LNCAP (cell line): ENCODE measurements at regions not wholly inside any gene's neighbourhood (a gene's known extent, or its start where the extent isn't known, plus 50 kb on each side); places are given as distances from the start of the nearest gene placed in this dataset.

ENCODE experiments used
- TF ChIP-seq, protein P1 (sequence below): fragments of 450-650 bp; IDR thresholded peaks from 2 replicates; pipeline ENCODE4 v1.5.1; 2017; ENCODE audit warnings: mild to moderate bottlenecking

GRCh38 chr21:19145682-19146293 lies 742.2 kb upstream of the TMPRSS15 start:
- TF ChIP-seq, protein P1, sequence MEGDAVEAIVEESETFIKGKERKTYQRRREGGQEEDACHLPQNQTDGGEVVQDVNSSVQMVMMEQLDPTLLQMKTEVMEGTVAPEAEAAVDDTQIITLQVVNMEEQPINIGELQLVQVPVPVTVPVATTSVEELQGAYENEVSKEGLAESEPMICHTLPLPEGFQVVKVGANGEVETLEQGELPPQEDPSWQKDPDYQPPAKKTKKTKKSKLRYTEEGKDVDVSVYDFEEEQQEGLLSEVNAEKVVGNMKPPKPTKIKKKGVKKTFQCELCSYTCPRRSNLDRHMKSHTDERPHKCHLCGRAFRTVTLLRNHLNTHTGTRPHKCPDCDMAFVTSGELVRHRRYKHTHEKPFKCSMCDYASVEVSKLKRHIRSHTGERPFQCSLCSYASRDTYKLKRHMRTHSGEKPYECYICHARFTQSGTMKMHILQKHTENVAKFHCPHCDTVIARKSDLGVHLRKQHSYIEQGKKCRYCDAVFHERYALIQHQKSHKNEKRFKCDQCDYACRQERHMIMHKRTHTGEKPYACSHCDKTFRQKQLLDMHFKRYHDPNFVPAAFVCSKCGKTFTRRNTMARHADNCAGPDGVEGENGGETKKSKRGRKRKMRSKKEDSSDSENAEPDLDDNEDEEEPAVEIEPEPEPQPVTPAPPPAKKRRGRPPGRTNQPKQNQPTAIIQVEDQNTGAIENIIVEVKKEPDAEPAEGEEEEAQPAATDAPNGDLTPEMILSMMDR, result no peak

DNA sequence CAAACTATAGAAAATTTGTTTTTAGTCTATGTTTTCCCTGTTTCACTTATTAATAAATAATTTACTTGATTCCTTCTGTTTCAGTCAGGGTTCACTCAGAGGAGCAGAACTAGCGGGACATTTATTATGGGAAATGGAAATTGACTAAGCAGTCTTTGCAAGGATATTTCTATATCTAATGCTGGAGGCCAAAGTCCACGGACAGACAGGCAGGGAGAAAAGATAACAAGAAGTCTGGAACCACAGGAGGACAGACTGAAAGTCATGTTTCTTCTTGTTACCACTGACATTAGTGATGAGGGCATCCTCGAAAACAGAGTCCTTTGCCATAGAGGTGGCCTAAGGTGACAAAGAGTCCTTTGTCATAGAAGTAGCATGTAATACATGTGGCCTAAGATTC lies 744.5 kb upstream of the TMPRSS15 start:
- TF ChIP-seq, protein P1, result no peak

DNA sequence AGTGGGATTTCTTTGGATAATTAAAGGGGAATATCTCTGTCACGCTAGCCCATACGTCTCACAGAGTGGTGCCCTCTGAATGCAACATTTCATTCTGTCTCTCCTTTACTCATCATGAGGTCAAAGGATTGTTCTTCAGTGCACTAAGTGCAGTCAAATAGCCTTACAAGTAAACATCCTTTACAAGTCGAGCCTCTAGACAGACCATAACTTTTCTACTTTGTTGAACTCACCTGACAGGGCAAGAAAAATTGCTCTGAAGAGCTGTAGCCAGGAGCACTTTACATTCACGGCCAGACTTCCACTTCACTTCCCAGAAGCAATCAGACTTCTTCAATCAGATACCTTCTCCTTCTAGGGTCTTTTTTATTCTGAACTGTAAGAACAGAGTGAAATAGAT lies 768.0 kb upstream of the TMPRSS15 start:
- TF ChIP-seq, protein P1, result no peak

DNA sequence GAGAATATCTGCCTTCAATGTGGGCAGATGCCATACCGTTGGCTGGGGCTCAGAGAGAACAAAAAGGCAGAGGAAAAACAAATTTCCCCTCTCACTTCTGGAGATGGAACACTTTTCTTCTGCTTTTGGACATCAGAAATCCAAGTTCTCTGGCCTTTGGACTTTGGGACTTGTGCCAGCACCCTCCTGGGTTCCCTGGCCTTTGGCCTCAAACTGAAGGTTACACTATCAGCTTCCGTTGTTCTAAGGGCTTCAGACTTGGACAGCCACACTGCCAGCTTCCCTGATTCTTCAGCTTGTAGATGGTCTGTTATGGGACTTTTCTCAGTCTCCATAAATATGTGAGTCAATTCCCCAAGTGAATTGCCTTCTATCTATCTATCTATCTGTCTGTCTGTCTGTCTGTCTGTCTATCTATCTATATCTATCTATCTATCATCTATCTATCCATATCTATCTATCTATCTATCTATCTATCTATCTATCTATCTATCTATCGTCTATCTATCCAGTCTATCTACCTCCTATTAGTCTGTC lies 778.1 kb upstream of the TMPRSS15 start:
- TF ChIP-seq, protein P1, result no peak

DNA sequence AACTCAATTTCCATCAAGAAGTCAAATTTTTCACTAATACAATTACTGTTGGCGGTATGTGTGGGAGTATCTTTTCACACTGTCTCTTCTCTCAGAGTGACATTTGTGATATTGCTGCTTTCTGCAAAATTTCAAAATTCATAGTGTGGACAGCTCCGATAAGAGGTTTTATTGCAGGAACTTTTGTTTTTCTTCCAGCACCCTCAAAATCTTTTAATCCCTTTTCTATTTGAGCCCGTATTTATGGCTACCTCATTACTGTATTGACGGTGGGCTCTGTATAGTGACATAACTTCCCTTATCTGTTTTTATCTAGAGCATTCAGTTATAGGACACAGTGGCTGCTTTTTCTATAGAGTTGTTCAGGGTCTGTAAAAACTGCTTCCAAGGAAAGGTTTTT lies 794.4 kb upstream of the TMPRSS15 start:
- TF ChIP-seq, protein P1, result no peak

DNA sequence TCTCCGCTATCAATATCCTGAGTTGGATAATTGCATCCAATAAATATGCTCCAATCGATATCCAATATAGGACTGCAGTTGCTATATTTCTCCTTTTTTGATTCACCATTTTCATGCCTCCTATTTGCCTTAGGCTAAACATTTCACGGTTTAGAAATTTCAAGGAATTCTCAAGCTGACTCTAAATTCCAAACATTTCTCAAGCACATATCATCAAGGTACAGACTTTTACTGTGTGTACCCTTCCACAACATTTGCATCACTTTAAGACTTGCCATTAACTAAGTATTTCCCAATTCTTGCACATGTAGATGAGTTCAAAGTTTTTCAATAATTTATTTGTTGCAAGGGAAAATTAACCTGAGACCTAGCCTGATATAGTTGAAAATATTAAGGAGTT lies 795.2 kb upstream of the TMPRSS15 start:
- TF ChIP-seq, protein P1, result no peak

DNA sequence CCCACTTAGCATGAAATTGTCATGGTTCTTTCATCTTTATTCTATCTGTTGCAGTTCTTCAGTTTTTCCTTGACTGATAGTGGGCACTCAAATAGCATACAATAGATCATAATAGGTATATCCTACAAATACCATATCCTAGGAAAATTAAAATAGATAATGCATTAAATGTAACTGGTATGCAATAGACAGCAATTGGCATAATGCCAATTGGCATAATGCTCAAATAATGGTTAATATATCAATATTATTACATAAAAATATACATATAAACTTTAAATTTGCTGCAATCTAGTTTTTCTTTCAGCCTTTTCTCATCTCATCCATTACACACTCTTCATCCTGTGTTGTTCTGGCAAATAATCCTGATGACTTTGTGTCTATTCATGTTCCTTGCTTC lies 814.6 kb upstream of the TMPRSS15 start:
- TF ChIP-seq, protein P1, result no peak

GRCh38 chr21:19224090-19224489 lies 820.5 kb upstream of the TMPRSS15 start:
- TF ChIP-seq, protein P1, result no peak
